Hematopoietic multipotent progenitor cell treated with erythropoietin and hydrocortisone succinate and interleukin-3 and kit ligand, for 6 days (in vitro differentiated cells): ENCODE measurements at regions not wholly inside any gene's neighbourhood (a gene's known extent, or its start where the extent isn't known, plus 50 kb on each side); places are given as distances from the start of the nearest gene placed in this dataset.
"Not testable (repeated sequence)": the region's sequence is repeated elsewhere in the genome, so short reads cannot be mapped to it uniquely, and the experiment has no call there.

Experiments
- DNase-seq: peaks from one replicate; pipeline ENCODE4 v3.0.0-alpha.2; 2015

GRCh38 chr13:50236898-50237318, 221.7 kb downstream of the KCNRG start:
- DNase-seq = no peak

GRCh38 chr13:50238922-50239321, 223.7 kb downstream of the KCNRG start:
- no peak for DNase-seq

- no peak for DNase-seq
Measured at GRCh38 chr13:50241479-50241878, 226.2 kb downstream of the KCNRG start.

- DNase-seq = no peak
Measured at GRCh38 chr13:50243931-50244330, 228.7 kb downstream of the KCNRG start.

- DNase-seq = no peak
Measured at GRCh38 chr13:50244355-50244712, 229.1 kb downstream of the KCNRG start.

- DNase-seq = no peak
Measured at GRCh38 chr13:50244713-50245574, 229.7 kb downstream of the KCNRG start.

GRCh38 chr13:50247223-50247622, 232.0 kb downstream of the KCNRG start:
- no peak for DNase-seq

- no peak for DNase-seq
Measured at GRCh38 chr13:50248516-50249143, 233.4 kb downstream of the KCNRG start.

- DNase-seq = no peak
Measured at GRCh38 chr13:50249144-50249521, 233.9 kb downstream of the KCNRG start.

- DNase-seq = no peak
Measured at GRCh38 chr13:50250401-50250800, 235.2 kb downstream of the KCNRG start.

GRCh38 chr13:50255639-50256038, 240.4 kb downstream of the KCNRG start:
- no peak for DNase-seq

- not testable (repeated sequence) for DNase-seq
Measured at GRCh38 chr13:50256536-50257321, 241.5 kb downstream of the KCNRG start.

- DNase-seq = no peak
Measured at GRCh38 chr13:50257646-50258045, 242.4 kb downstream of the KCNRG start.

- DNase-seq = no peak
Measured at GRCh38 chr13:50261130-50261901, 246.1 kb downstream of the KCNRG start.

GRCh38 chr13:50267066-50267465, 251.8 kb downstream of the KCNRG start:
- no peak for DNase-seq

GRCh38 chr13:50267917-50268316, 252.7 kb downstream of the KCNRG start:
- DNase-seq = no peak

- DNase-seq = no peak
Measured at GRCh38 chr13:50268500-50268899, 253.3 kb downstream of the KCNRG start.

- no peak for DNase-seq
Measured at GRCh38 chr13:50274181-50274580, 258.9 kb downstream of the KCNRG start.

GRCh38 chr13:50275392-50276063, 260.3 kb downstream of the KCNRG start:
- no peak for DNase-seq

GRCh38 chr13:50276550-50276949, 261.3 kb downstream of the KCNRG start:
- no peak for DNase-seq

GRCh38 chr13:50277127-50277526, 261.9 kb downstream of the KCNRG start:
- DNase-seq = no peak

- DNase-seq = no peak
Measured at GRCh38 chr13:50277906-50278305, 262.7 kb downstream of the KCNRG start.
